ENCODE measurements at regions not wholly inside any gene's neighbourhood (a gene's known extent, or its start where the extent isn't known, plus 50 kb on each side); places are given as distances from the start of the nearest gene placed in this dataset.
"Not testable (repeated sequence)": the region's sequence is repeated elsewhere in the genome, so short reads cannot be mapped to it uniquely, and the experiment has no call there.

DNA sequence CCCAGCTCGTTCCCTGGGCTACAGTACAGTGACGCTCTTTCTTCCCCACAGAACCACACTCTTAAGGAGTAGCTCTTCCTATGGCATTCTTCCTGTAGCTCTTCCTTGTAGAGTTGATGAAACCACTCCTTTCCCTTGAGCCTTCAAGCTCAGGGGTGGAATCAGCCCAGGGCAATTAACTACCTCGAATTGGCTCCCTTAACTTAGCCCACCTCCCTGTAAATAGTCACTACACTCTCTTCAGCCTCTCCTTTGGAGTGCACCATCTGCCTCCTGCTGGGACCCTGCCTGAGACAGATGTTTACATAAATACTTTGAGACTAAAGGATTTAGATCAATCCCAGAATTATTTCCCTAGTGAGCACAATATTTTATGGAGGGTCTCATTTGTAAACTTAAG lies 537.8 kb upstream of the AUTS2 start:
- TF ChIP-seq CTCF (conservative IDR thresholded peaks at IDR 0.05): no peak
- no peak overlapping the region for H3K27ac ChIP-seq

DNA sequence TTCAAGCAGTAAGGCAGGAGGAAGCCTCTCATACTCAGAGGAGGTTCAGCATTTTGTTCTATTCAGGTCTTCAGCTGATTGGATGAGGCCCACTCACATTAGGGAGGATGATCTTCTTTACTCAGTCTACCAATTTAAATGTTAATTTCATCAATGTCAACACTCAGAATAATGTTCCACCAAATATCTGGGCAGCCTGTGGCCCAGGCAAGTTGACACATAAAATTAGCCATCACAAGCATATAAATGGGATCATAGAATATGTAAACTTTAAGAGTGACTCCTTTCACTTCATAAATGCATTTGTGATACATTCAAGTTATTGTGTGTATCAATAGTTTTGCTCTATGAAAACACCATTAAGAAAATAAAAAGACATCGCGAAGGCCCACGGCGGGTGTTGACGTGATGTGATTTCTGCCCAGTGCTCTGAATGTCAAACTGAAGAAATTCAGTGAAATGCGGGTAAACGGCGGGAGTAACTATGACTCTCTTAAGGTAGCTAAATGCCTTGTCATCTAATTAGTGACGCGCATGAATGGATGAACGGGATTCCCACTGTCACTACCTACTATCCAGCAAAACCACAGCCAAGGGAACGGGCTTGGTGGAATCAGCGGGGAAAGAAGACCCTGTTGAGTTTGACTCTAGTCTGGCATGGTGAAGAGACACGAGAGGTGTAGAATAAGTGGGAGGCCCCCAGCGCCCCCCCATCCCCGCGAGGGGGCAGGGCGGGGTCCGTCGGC lies 536.1 kb upstream of the AUTS2 start:
- H3K27ac ChIP-seq: no peak overlapping the region
- no peak for TF ChIP-seq CTCF (conservative IDR thresholded peaks at IDR 0.05)

DNA sequence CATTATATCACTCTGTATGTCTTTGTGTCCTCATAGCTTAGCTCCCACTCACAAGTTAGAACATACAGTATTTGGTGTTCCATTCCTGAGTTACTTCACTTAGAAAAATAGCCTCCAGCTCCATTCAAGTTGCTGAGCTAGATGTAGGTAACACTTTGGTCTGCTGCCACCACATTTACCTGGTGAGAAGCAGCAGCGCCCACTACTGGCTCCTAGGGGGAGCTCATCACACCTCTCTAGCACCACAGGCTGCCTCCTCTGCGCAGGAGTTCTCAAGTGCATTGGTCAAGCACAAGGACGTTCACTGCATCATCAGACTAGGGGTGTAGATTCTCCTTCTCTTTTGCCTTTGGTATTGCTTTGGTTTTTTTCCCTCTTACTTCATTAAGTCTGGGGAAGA lies 530.9 kb upstream of the AUTS2 start:
- peak; percentile 93 for TF ChIP-seq CTCF (conservative IDR thresholded peaks at IDR 0.05)
- H3K27ac ChIP-seq: no peak overlapping the region

GRCh38 chr7:69070476-69070875 lies 527.8 kb upstream of the AUTS2 start:
- H3K27ac ChIP-seq: no peak overlapping the region
- TF ChIP-seq CTCF (conservative IDR thresholded peaks at IDR 0.05): no peak

GRCh38 chr7:69076566-69076965 lies 521.7 kb upstream of the AUTS2 start:
- no peak for TF ChIP-seq CTCF (conservative IDR thresholded peaks at IDR 0.05)
- H3K27ac ChIP-seq: peak overlapping the region; percentile 44

GRCh38 chr7:69078997-69079769 lies 519.1 kb upstream of the AUTS2 start:
- H3K27ac ChIP-seq: peak overlapping the region; percentile 20; the same call in 1 of the 2 replicates
- no peak for TF ChIP-seq CTCF (conservative IDR thresholded peaks at IDR 0.05)

DNA sequence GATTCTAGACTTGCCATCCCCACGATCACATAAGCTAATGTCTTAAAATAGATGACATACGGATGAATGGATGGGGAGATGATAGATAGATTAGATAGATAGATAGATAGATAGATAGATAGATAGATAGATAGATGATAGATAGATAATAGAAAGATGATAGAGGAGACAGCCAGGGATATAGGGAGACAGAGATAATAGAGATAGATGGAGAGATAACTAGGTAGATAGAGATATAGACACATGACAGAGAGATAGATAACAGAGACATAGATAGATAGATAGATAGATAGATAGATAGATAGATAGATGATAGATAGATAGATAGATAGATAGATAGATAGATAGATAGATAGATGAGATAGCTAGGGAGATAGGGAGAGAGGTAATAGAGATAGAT lies 511.0 kb upstream of the AUTS2 start:
- H3K27ac ChIP-seq: not testable (repeated sequence)

DNA sequence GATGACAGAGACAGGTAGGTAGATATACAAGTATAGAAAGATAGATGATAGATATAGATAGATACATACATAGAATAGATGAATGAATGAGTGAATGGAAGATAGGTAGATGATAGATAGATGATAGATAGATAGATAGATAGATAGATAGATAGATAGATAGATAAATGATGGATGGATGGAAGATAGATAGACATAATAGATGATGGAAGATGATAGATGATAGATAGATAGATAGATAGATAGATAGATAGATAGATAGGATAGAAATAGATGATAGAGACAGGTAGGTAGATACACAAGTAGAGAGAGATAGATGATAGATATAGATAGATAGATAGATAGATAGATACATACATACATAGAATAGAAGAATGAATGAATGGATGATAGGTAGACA lies 510.1 kb upstream of the AUTS2 start:
- no peak overlapping the region for H3K27ac ChIP-seq
- TF ChIP-seq CTCF (conservative IDR thresholded peaks at IDR 0.05): no peak

Measured in VCaP (cell line).